ENCODE measurements at regions not wholly inside any gene's neighbourhood (a gene's known extent, or its start where the extent isn't known, plus 50 kb on each side); places are given as distances from the start of the nearest gene placed in this dataset.

DNA sequence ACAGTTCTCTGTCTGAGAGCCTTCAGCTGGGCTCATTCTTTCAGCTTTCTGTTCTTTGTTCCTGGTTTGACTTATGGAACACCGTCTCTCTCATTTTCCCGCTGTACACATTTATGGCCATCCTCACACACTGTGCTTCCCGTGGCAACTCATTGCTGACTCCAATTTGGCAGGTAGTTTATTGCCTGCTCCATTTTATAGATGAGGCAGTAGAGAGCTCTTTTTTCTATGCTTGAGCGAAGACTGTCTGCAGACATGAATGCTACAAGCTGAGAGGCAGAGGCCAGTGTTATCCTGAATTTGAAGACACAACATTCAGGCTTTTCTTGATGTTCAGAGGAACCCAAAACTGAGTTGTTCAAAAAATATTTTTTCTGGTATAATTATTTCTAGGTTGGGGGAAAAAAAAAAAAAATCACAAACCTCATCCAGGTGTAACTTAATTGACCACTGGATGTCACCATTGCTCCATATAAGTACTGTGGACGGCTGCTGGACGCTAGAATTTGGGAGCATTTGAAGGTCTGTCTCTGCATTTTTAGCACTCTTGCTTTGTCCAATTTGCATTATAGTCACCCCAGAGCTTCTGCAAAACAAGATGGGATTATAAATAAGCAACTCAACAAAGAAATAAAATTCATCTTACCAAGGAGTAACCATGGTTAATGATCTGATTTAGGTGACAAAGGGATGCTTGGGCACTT, 83.5 kb downstream of the HRH4 start:
- H3K4me1 Mint-ChIP-seq, result no peaks in the 10 kb centered on the region
- H3K4me3 Mint-ChIP-seq, result no peak overlapping the region
- intact Hi-C loops (cut with DNase I, micrococcal nuclease), result loop anchor here in 1 of 2 experiments (1.0 kb wide), 1 partner anchor 182 kb away; no protein-coding TSS in a partner anchor
- POLR2A ChIA-PET, result no interaction called here
- ATAC-seq, result no peak
- CTCF ChIA-PET, result interaction anchor here (0.7 to 2.3 kb wide), 5 partner anchors 30 to 344 kb away, joined by 3 to 5 read pairs (median 4); no protein-coding TSS in a partner anchor
- no peak for DNase-seq
- peaks cover 5% of the 10 kb centered on the region for H3K27me3 Mint-ChIP-seq
- H3K9me3 Mint-ChIP-seq (ENCODE audit: low read depth), result no peaks in the 10 kb centered on the region
- no peaks in the 10 kb centered on the region for H3K36me3 Mint-ChIP-seq (ENCODE audit: low read depth)
- no peak overlapping the region for H3K27ac Mint-ChIP-seq

DNA sequence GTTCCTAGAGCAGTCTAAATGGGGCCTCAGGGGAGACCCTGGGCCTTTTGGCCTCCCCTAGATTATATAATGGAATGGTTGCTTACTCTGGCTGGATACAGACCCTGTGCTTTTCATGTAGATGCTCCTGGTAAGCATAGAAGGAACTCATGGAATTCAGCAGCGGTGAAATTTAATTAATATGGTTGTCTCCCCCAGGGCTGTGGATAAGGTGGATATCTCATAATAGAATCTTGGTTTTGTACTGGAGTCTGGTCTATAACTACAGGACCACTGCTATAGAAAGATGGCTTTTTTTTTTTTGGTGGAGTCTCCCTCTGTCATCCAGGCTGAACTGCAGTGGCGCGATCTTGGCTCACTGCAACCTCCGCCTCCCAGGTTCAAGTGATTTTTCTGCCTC, 84.5 kb downstream of the HRH4 start:
- ATAC-seq (no peak), DNase-seq (no peak)
- intact Hi-C loops (cut with DNase I, micrococcal nuclease), result loop anchor here in 1 of 2 experiments (1.0 kb wide), 1 partner anchor 181 kb away; no protein-coding TSS in a partner anchor
- Mint-ChIP-seq H3K36me3 (ENCODE audit: low read depth) (no peaks in the 10 kb centered on the region), H3K27me3 (peaks cover 3% of the 10 kb centered on the region), H3K27ac (no peak overlapping the region), H3K4me1 (no peaks in the 10 kb centered on the region), H3K9me3 (ENCODE audit: low read depth) (no peaks in the 10 kb centered on the region), H3K4me3 (no peak overlapping the region)
- ChIA-PET POLR2A (no interaction called here), CTCF (interaction anchor here (0.6 kb wide), 1 partner anchor 9 kb away, joined by 4 read pairs; no protein-coding TSS in a partner anchor)

- CTCF ChIA-PET, result interaction anchor here (0.8 to 1.2 kb wide), 2 partner anchors 9 to 178 kb away, joined by 3 read pairs; no protein-coding TSS in a partner anchor
- no peaks in the 10 kb centered on the region for H3K36me3 Mint-ChIP-seq (ENCODE audit: low read depth)
- intact Hi-C loops (cut with DNase I, micrococcal nuclease), result no loop called here
Measured at GRCh38 chr18:24545651-24546050, 85.2 kb downstream of the HRH4 start.

DNA sequence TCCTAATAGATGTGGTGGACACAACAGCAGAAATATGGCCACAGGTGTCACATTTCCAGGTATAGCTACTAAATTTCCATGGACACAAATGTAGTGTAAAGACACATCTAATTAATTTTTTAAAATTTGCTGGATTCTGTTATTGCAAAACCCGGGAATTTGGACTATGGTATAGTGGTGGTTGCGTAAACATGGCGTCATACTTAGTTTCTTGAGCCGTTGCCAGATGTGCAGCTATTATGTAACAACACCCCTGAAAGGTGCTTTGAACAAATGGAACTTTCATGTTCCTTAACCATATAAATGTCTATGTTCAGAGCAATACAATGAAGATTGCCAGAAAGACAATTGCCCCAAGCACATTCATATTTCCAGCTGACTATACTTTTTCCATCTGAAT, 85.9 kb downstream of the HRH4 start:
- Mint-ChIP-seq H3K36me3 (ENCODE audit: low read depth) (no peaks in the 10 kb centered on the region), H3K27me3 (peaks cover 5% of the 10 kb centered on the region), H3K27ac (no peak overlapping the region), H3K4me1 (no peaks in the 10 kb centered on the region), H3K4me3 (no peak overlapping the region), H3K9me3 (ENCODE audit: low read depth) (no peaks in the 10 kb centered on the region)
- ChIA-PET CTCF (interaction anchor here (0.6 to 1.2 kb wide), 2 partner anchors 9 to 38 kb away, joined by 3 read pairs; no protein-coding TSS in a partner anchor), POLR2A (no interaction called here)
- intact Hi-C loops (cut with DNase I, micrococcal nuclease), result no loop called here
- ATAC-seq (no peak), DNase-seq (no peak)

More at GRCh38 chr18:24545651-24546050, 85.2 kb downstream of the HRH4 start:
- Mint-ChIP-seq H3K4me1 (no peaks in the 10 kb centered on the region), H3K27me3 (peaks cover 5% of the 10 kb centered on the region), H3K4me3 (no peak overlapping the region), H3K27ac (no peak overlapping the region), H3K9me3 (ENCODE audit: low read depth) (no peaks in the 10 kb centered on the region)
- no peak for DNase-seq
- POLR2A ChIA-PET, result no interaction called here
- no peak for ATAC-seq

DNA sequence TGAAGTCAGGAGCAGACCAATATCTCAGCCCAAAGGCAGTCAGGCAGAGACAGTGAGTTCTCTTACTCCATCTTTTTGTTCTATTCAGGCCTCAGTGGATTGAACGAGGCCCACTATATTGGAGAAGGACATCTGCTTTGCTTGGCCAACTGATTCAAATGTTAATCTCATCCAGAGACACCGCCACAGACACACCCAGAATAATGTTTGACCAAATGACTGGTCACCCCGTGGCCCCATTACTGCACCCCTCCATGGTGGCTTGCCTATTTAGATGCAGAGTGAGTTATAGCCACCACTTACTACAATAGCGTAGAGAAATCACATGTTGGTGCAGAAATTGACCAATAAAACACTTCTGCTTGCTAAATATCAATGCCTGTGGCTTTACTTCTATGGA, 88.1 kb downstream of the HRH4 start:
- Mint-ChIP-seq H3K36me3 (ENCODE audit: low read depth) (no peaks in the 10 kb centered on the region), H3K4me1 (no peaks in the 10 kb centered on the region), H3K4me3 (no peak overlapping the region), H3K27ac (no peak overlapping the region), H3K27me3 (peaks cover 2% of the 10 kb centered on the region), H3K9me3 (ENCODE audit: low read depth) (no peaks in the 10 kb centered on the region)
- no peak for ATAC-seq
- ChIA-PET POLR2A (no interaction called here), CTCF (no interaction called here)
- no peak for DNase-seq
- intact Hi-C loops (cut with DNase I, micrococcal nuclease), result no loop called here

GRCh38 chr18:24552218-24552617, 91.8 kb downstream of the HRH4 start:
- H3K27ac Mint-ChIP-seq, result no peak overlapping the region
- DNase-seq (no peak), ATAC-seq (no peak)
- no peaks in the 10 kb centered on the region for H3K36me3 Mint-ChIP-seq (ENCODE audit: low read depth)
- peaks cover 4% of the 10 kb centered on the region for H3K27me3 Mint-ChIP-seq
- intact Hi-C loops (cut with DNase I, micrococcal nuclease), result no loop called here
- no peaks in the 10 kb centered on the region for H3K4me1 Mint-ChIP-seq
- ChIA-PET POLR2A (no interaction called here), CTCF (no interaction called here)
- H3K4me3 Mint-ChIP-seq, result no peak overlapping the region
- H3K9me3 Mint-ChIP-seq (ENCODE audit: low read depth), result no peaks in the 10 kb centered on the region

DNA sequence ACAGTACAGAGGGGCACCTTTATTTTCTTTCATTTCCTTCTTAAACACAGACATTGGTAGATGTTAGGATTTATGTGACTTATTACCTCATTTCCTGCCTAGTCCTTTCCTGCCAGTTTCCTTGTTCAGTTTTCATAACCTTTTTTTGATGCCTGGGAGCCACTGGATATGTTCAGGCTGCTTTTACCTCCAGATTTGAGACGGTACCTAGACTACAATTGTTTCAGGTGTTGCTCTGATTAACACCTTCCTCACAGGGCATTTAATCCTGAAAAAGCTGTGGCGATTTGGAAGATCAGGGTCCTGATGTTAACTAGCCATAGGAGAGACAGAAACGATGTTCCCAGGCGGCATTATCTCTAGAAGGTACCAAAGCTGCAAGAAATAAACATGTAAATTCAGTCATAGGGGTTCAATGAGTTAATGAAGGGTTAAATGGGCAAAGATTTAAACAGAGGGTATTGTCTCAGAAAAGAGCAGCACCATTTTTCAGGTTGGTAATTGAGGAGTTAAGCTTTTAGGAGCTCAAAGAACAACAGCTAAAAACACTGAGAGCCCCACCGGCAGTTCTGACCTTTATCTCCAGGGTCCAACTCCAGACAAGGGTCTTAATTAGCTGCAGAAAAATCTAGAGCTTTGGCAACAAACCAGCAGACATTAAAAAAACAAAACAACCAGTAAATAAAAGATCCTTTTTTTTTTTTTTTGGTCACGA, 93.3 kb downstream of the HRH4 start:
- H3K36me3 Mint-ChIP-seq (ENCODE audit: low read depth), result no peaks in the 10 kb centered on the region
- no peak overlapping the region for H3K27ac Mint-ChIP-seq
- intact Hi-C loops (cut with DNase I, micrococcal nuclease), result no loop called here
- H3K9me3 Mint-ChIP-seq (ENCODE audit: low read depth), result no peaks in the 10 kb centered on the region
- ATAC-seq (no peak), DNase-seq (no peak)
- H3K4me1 Mint-ChIP-seq, result no peaks in the 10 kb centered on the region
- H3K27me3 Mint-ChIP-seq, result peaks cover 11% of the 10 kb centered on the region
- H3K4me3 Mint-ChIP-seq, result no peak overlapping the region
- ChIA-PET POLR2A (no interaction called here), CTCF (interaction anchor here (0.6 kb wide), 2 partner anchors 9 to 126 kb away, joined by 4 read pairs; no protein-coding TSS in a partner anchor)

GRCh38 chr18:24558403-24558802, 98.0 kb downstream of the HRH4 start:
- DNase-seq (no peak), ATAC-seq (no peak)
- H3K4me1 Mint-ChIP-seq, result no peaks in the 10 kb centered on the region
- H3K27me3 Mint-ChIP-seq, result peaks cover 18% of the 10 kb centered on the region
- POLR2A ChIA-PET, result no interaction called here
- H3K4me3 Mint-ChIP-seq, result no peak overlapping the region
- no peak overlapping the region for H3K27ac Mint-ChIP-seq
- CTCF ChIA-PET, result no interaction called here
- H3K9me3 Mint-ChIP-seq (ENCODE audit: low read depth), result no peaks in the 10 kb centered on the region
- H3K36me3 Mint-ChIP-seq (ENCODE audit: low read depth), result no peaks in the 10 kb centered on the region
- intact Hi-C loops (cut with DNase I, micrococcal nuclease), result no loop called here

- no peak overlapping the region for H3K4me3 Mint-ChIP-seq
- DNase-seq, result no peak
- no peaks in the 10 kb centered on the region for H3K36me3 Mint-ChIP-seq (ENCODE audit: low read depth)
- no peaks in the 10 kb centered on the region for H3K4me1 Mint-ChIP-seq
- no peak for ATAC-seq
- intact Hi-C loops (cut with DNase I, micrococcal nuclease), result no loop called here
- H3K9me3 Mint-ChIP-seq (ENCODE audit: low read depth), result no peaks in the 10 kb centered on the region
- peaks cover 18% of the 10 kb centered on the region for H3K27me3 Mint-ChIP-seq
- POLR2A ChIA-PET, result no interaction called here
- CTCF ChIA-PET, result no interaction called here
- no peak overlapping the region for H3K27ac Mint-ChIP-seq
Measured at GRCh38 chr18:24559526-24559925, 99.1 kb downstream of the HRH4 start.

GRCh38 chr18:24560511-24560981, 100.1 kb downstream of the HRH4 start:
- POLR2A ChIA-PET, result no interaction called here

DNA sequence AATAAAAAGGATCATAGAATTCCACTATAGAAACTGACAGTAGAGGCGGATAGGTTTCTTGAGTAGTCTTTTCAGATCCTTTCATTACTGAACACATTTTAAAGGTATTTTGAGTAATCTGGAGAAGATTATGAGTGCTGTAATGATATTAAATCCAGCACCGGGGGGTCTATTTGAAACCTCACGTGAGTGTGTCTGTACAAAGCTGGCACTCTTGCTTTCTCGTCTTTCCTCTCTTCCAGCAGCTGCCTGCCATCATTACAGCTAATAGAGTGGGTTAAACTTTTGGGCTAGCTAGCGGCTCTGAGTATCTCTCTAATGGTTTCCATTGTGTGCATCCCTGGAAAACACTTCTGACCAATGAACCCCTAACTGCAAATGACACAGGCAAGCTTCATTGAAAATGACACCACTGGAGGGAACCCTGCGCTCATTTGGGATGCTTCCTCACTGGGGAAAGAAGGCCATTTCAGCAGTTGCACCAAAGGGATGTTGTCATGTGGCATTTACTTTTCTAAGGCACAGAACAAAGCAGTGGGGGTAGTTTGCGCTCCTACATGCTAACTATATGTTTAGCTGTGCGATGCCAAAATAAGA, 101.0 kb downstream of the HRH4 start:
- no peak for DNase-seq
- Mint-ChIP-seq H3K4me1 (no peaks in the 10 kb centered on the region), H3K27me3 (peaks cover 17% of the 10 kb centered on the region), H3K4me3 (no peak overlapping the region), H3K9me3 (ENCODE audit: low read depth) (no peaks in the 10 kb centered on the region), H3K27ac (no peak overlapping the region), H3K36me3 (ENCODE audit: low read depth) (no peaks in the 10 kb centered on the region)
- POLR2A ChIA-PET, result no interaction called here
- intact Hi-C loops (cut with DNase I, micrococcal nuclease), result no loop called here
- CTCF ChIA-PET, result no interaction called here
- no peak for ATAC-seq

More at GRCh38 chr18:24560511-24560981, 100.1 kb downstream of the HRH4 start:
- Mint-ChIP-seq H3K4me3 (no peak overlapping the region), H3K4me1 (no peaks in the 10 kb centered on the region), H3K9me3 (ENCODE audit: low read depth) (no peaks in the 10 kb centered on the region), H3K27me3 (peaks cover 18% of the 10 kb centered on the region), H3K36me3 (ENCODE audit: low read depth) (no peaks in the 10 kb centered on the region), H3K27ac (no peak overlapping the region)
- DNase-seq (no peak), ATAC-seq (no peak)
- intact Hi-C loops (cut with DNase I, micrococcal nuclease), result no loop called here
- CTCF ChIA-PET, result interaction anchor here (0.5 kb wide), 2 partner anchors 21 to 384 kb away, joined by 3 to 4 read pairs; no protein-coding TSS in a partner anchor

Measured in activated CD4-positive, alpha-beta T cell treated with anti-CD3 and anti-CD28 coated beads for 36 hours (primary cell).